MM.1S (cell line): ENCODE measurements at regions not wholly inside any gene's neighbourhood (a gene's known extent, or its start where the extent isn't known, plus 50 kb on each side); places are given as distances from the start of the nearest gene placed in this dataset.

Experiments used
- DNase-seq: peaks from one replicate; pipeline ENCODE4 v3.0.0-alpha.2; 2015
- H2AFZ ChIP-seq: fragments of 300-600 bp; sonication (generic); 2 replicates; pipeline ENCODE4 v1.6.0; 2016; ENCODE audit warnings: antibody characterized with exemption, low read length
- H3F3A ChIP-seq: fragments of 300-600 bp; sonication (generic); 2 replicates; pipeline ENCODE4 v1.6.1; 2016; ENCODE audit warnings: mild to moderate bottlenecking, antibody characterized with exemption, low read length, moderate library complexity, mixed read lengths; ENCODE audit not compliant: insufficient read depth
- H3K27ac ChIP-seq: fragments of 300-600 bp; sonication (generic); 2 replicates; pipeline ENCODE4 v1.5.1; 2016; ENCODE audit warnings: mild to moderate bottlenecking, low read length
- H3K27me3 ChIP-seq: fragments of 300-600 bp; sonication (generic); replicated peaks from 2 replicates; pipeline ENCODE4 v1.6.0; 2016; ENCODE audit warnings: low read length; ENCODE audit not compliant: insufficient read depth
- H3K36me3 ChIP-seq: fragments of 300-600 bp; sonication (generic); replicated peaks from 2 replicates; pipeline ENCODE4 v1.6.1; 2016; ENCODE audit warnings: mild to moderate bottlenecking, low read length, mixed read lengths; ENCODE audit not compliant: insufficient read depth
- H3K4me1 ChIP-seq: fragments of 300-600 bp; sonication (generic); 2 replicates; pipeline ENCODE4 v1.6.1; 2016; ENCODE audit warnings: low read length, mixed read lengths
- H3K4me2 ChIP-seq: fragments of 300-600 bp; sonication (generic); 2 replicates; pipeline ENCODE4 v1.6.0; 2016; ENCODE audit warnings: low read depth, low read length
- H3K4me3 ChIP-seq: fragments of 300-600 bp; sonication (generic); 2 replicates; pipeline ENCODE4 v1.5.1; 2016; ENCODE audit warnings: low read length, mixed read lengths
- H3K79me2 ChIP-seq: fragments of 300-600 bp; sonication (generic); 2 replicates; pipeline ENCODE4 v1.6.1; 2016; ENCODE audit warnings: mixed run types, low read length, mixed read lengths
- H3K9ac ChIP-seq: fragments of 300-600 bp; sonication (generic); 2 replicates; pipeline ENCODE4 v1.6.1; 2016; ENCODE audit warnings: low read length, mixed read lengths
- H3K9me2 ChIP-seq: fragments of 300-600 bp; sonication (generic); replicated peaks from 2 replicates; pipeline ENCODE4 v1.6.1; 2016; ENCODE audit warnings: mild to moderate bottlenecking, low read length, mixed read lengths; ENCODE audit not compliant: insufficient read depth
- H3K9me3 ChIP-seq: fragments of 300-600 bp; sonication (generic); replicated peaks from 2 replicates; pipeline ENCODE4 v1.6.1; 2016; ENCODE audit warnings: mild to moderate bottlenecking, low read length, mixed read lengths; ENCODE audit not compliant: insufficient read depth
- H4K20me1 ChIP-seq: fragments of 300-600 bp; sonication (generic); 2 replicates; pipeline ENCODE4 v1.6.1; 2016; ENCODE audit warnings: mild to moderate bottlenecking, low read length, moderate library complexity, mixed read lengths; ENCODE audit not compliant: insufficient read depth
- CTCF ChIP-seq: fragments of 300-600 bp; sonication (generic); IDR thresholded peaks from 2 replicates; pipeline ENCODE4 v1.5.1; 2016; ENCODE audit warnings: antibody characterized with exemption, low read length, mixed read lengths
- EZH2 ChIP-seq: fragments of 300-600 bp; sonication (generic); optimal IDR thresholded peaks from 2 replicates; pipeline ENCODE3; 2017; ENCODE audit warnings: low read depth, mild to moderate bottlenecking, antibody characterized with exemption, low read length, mixed read lengths
- EZH2phosphoT487 ChIP-seq: fragments of 300-600 bp; sonication (generic); IDR thresholded peaks from 2 replicates; pipeline ENCODE4 v1.6.1; 2018; ENCODE audit warnings: antibody characterized with exemption, low read length

GRCh38 chr16:79801646-79802045, 201.1 kb upstream of the MAF start:
- no peak overlapping the region for H3K4me2 ChIP-seq
- no peaks in the 10 kb centered on the region for H3K27me3 ChIP-seq
- peaks cover 13% of the 10 kb centered on the region for H3F3A ChIP-seq
- H4K20me1 ChIP-seq = no peaks in the 10 kb centered on the region
- H3K79me2 ChIP-seq = no peaks in the 10 kb centered on the region
- no peaks in the 10 kb centered on the region for H3K9me3 ChIP-seq
- H3K9ac ChIP-seq = no peak overlapping the region
- H3K36me3 ChIP-seq = no peaks in the 10 kb centered on the region
- H2AFZ ChIP-seq = no peak overlapping the region
- H3K27ac ChIP-seq = no peak overlapping the region
- no peak for TF ChIP-seq CTCF
- no peak for TF ChIP-seq EZH2phosphoT487
- no peak for TF ChIP-seq EZH2
- DNase-seq = no peak
- H3K9me2 ChIP-seq = no peaks in the 10 kb centered on the region
- H3K4me1 ChIP-seq = peaks cover 29% of the 10 kb centered on the region
- H3K4me3 ChIP-seq = no peak overlapping the region

- Histone ChIP-seq H3K9me3 (no peaks in the 10 kb centered on the region), H3K27ac (peak overlapping the region; percentile 97), H3K9ac (peak overlapping the region; percentile 44; the same call in 1 of the 2 replicates), H3K27me3 (no peaks in the 10 kb centered on the region), H3F3A (peaks cover 13% of the 10 kb centered on the region), H3K4me3 (no peak overlapping the region), H3K36me3 (no peaks in the 10 kb centered on the region), H3K79me2 (no peaks in the 10 kb centered on the region), H3K9me2 (no peaks in the 10 kb centered on the region), H4K20me1 (no peaks in the 10 kb centered on the region), H2AFZ (peak overlapping the region; percentile 42; the same call in 1 of the 2 replicates), H3K4me1 (peaks cover 29% of the 10 kb centered on the region), H3K4me2 (peak overlapping the region; percentile 47)
- TF ChIP-seq EZH2phosphoT487 (no peak), CTCF (no peak), EZH2 (no peak)
- peak; percentile 61 for DNase-seq
Observed at GRCh38 chr16:79800016-79800608, 199.6 kb upstream of the MAF start.

- peak overlapping the region; percentile 59; the same call in 1 of the 2 replicates for H3K4me2 ChIP-seq
- no peaks in the 10 kb centered on the region for H4K20me1 ChIP-seq
- H2AFZ ChIP-seq = 0 out of 2 replicates have a peak overlapping the region, but pooled peaks have one; percentile 53
- peak overlapping the region; percentile 97 for H3K27ac ChIP-seq
- H3K79me2 ChIP-seq = no peaks in the 10 kb centered on the region
- H3K36me3 ChIP-seq = no peaks in the 10 kb centered on the region
- H3K9ac ChIP-seq = peak overlapping the region; percentile 33; the same call in 1 of the 2 replicates
- peak; percentile 42 for DNase-seq
- H3K9me2 ChIP-seq = no peaks in the 10 kb centered on the region
- H3K4me1 ChIP-seq = peaks cover 29% of the 10 kb centered on the region
- TF ChIP-seq EZH2phosphoT487 (no peak), CTCF (no peak), EZH2 (no peak)
- peaks cover 13% of the 10 kb centered on the region for H3F3A ChIP-seq
- no peak overlapping the region for H3K4me3 ChIP-seq
- no peaks in the 10 kb centered on the region for H3K9me3 ChIP-seq
- no peaks in the 10 kb centered on the region for H3K27me3 ChIP-seq
Observed at GRCh38 chr16:79798416-79799053, 198.0 kb upstream of the MAF start.
